ENCODE measurements at regions not wholly inside any gene's neighbourhood (a gene's known extent, or its start where the extent isn't known, plus 50 kb on each side); places are given as distances from the start of the nearest gene placed in this dataset.

DNA sequence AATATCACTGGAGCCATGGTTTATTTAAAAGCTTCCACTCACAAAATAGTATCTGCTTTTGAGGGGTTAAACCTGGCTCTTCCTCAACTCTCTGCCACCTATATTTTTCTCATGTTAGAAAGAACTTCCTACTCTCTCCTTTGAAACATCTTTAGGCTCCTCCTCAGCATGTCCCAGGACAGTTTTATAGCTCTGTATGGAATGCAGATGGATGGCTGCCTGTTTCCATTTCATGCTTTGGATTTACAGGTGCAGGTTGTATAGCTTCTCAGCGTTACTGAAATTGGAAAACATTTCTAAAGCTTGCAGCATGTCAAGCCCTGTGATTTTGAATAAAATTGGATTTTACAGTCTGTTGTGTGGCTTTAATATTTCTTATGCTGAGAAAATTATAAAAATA, 314.0 kb downstream of the NDFIP2 start:
- no peaks in the 10 kb centered on the region for H3K4me1 ChIP-seq (ENCODE audit: control insufficient read depth in 4 of 4, insufficient read depth in 4 of 4, low read length in 3 of 4)
- no peaks in the 10 kb centered on the region for H3K27me3 ChIP-seq (ENCODE audit: control insufficient read depth in 4 of 4, insufficient read depth in 4 of 4, low read length in 3 of 4)
- DNase-seq (ENCODE audit: low spot score): no peak
- no peak overlapping the region for H3K27ac ChIP-seq (ENCODE audit: low read depth in 1 of 2, low read length in 2 of 2)
- H3K36me3 ChIP-seq (ENCODE audit: control insufficient read depth in 4 of 4, insufficient read depth in 3 of 4, low read depth in 1 of 4, low read length in 3 of 4): no peaks in the 10 kb centered on the region
- no peak for TF ChIP-seq MAX (IDR thresholded peaks at IDR 0.05)
- TF ChIP-seq HNF4A (conservative IDR thresholded peaks at IDR 0.05): no peak
- TF ChIP-seq, protein P1, sequence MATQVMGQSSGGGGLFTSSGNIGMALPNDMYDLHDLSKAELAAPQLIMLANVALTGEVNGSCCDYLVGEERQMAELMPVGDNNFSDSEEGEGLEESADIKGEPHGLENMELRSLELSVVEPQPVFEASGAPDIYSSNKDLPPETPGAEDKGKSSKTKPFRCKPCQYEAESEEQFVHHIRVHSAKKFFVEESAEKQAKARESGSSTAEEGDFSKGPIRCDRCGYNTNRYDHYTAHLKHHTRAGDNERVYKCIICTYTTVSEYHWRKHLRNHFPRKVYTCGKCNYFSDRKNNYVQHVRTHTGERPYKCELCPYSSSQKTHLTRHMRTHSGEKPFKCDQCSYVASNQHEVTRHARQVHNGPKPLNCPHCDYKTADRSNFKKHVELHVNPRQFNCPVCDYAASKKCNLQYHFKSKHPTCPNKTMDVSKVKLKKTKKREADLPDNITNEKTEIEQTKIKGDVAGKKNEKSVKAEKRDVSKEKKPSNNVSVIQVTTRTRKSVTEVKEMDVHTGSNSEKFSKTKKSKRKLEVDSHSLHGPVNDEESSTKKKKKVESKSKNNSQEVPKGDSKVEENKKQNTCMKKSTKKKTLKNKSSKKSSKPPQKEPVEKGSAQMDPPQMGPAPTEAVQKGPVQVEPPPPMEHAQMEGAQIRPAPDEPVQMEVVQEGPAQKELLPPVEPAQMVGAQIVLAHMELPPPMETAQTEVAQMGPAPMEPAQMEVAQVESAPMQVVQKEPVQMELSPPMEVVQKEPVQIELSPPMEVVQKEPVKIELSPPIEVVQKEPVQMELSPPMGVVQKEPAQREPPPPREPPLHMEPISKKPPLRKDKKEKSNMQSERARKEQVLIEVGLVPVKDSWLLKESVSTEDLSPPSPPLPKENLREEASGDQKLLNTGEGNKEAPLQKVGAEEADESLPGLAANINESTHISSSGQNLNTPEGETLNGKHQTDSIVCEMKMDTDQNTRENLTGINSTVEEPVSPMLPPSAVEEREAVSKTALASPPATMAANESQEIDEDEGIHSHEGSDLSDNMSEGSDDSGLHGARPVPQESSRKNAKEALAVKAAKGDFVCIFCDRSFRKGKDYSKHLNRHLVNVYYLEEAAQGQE (IDR thresholded peaks at IDR 0.05): no peak
- no peak for TF ChIP-seq GABPA (IDR thresholded peaks at IDR 0.05 in 1 of 2, conservative IDR thresholded peaks at IDR 0.05 in 1 of 2)
- no peak for TF ChIP-seq CTCF (IDR thresholded peaks at IDR 0.05; ENCODE audit: low read depth, low read length, missing input control)
- TF ChIP-seq ZBTB33 (IDR thresholded peaks at IDR 0.05): no peak
- TF ChIP-seq FOXA1 (IDR thresholded peaks at IDR 0.05): no peak
- no peak for TF ChIP-seq NR2F2 (IDR thresholded peaks at IDR 0.05)
- TF ChIP-seq EGR1 (IDR thresholded peaks at IDR 0.05; ENCODE audit: low read depth in 2 of 2): no peak
- no peak for TF ChIP-seq HNF4G (IDR thresholded peaks at IDR 0.05)
- no peak for TF ChIP-seq YY1 (IDR thresholded peaks at IDR 0.05)
- TF ChIP-seq TAF1 (conservative IDR thresholded peaks at IDR 0.05): no peak
- TF ChIP-seq RXRA (IDR thresholded peaks at IDR 0.05): no peak
- no peak for TF ChIP-seq SP1 (IDR thresholded peaks at IDR 0.05)
- TF ChIP-seq JUND (IDR thresholded peaks at IDR 0.05): no peak
- TF ChIP-seq, protein P2, sequence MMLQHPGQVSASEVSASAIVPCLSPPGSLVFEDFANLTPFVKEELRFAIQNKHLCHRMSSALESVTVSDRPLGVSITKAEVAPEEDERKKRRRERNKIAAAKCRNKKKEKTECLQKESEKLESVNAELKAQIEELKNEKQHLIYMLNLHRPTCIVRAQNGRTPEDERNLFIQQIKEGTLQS (IDR thresholded peaks at IDR 0.05): no peak
- no peak for TF ChIP-seq RAD21 (IDR thresholded peaks at IDR 0.05)
- no peak for TF ChIP-seq FOXA2 (IDR thresholded peaks at IDR 0.05)
- H3K9me3 ChIP-seq (ENCODE audit: control insufficient read depth in 4 of 4, low read length in 3 of 4): peaks cover 0 to 3% (median 0%) of the 10 kb centered on the region in 4 donors
- no peak overlapping the region for H3K4me3 ChIP-seq (ENCODE audit: low read depth in 1 of 3, low read length in 3 of 3)
- no peak overlapping the region for H3K9ac ChIP-seq (ENCODE audit: low read depth in 1 of 2, low read length in 2 of 2)
- 79% methylated on average over 1 of the region's 1 CpG for WGBS

Data from liver (tissue), 8 donors.